Natural killer cell treated with Interleukin-12 subunit alpha and Interleukin-12 subunit beta and Interleukin-15 and Interleukin-18, amount 100 ng/mL, for 72 hours (primary cell): ENCODE measurements at regions not wholly inside any gene's neighbourhood (a gene's known extent, or its start where the extent isn't known, plus 50 kb on each side); places are given as distances from the start of the nearest gene placed in this dataset.
"Not testable (repeated sequence)": the region's sequence is repeated elsewhere in the genome, so short reads cannot be mapped to it uniquely, and the experiment has no call there.

ENCODE experiments used
- ATAC-seq, 2 donors: fragments of 150-1000 bp; cut with Tn5 transposase in 1 of 2; sonication (Bioruptor Pico), chemical (Tn5 transposase) in 1 of 2; 2 replicates each; pipeline ENCODE4 v1.10.0; 2021
- DNase-seq: peaks from one replicate; pipeline ENCODE4 v3.0.0; 2022; ENCODE audit warnings: low spot score
- H3K27ac Mint-ChIP-seq, 2 donors: 1 replicate in 1 of 2; 2 replicates in 1 of 2; pipeline ENCODE4 v1.8.0; 2022; ENCODE audit warnings: mixed read lengths in 2 of 2, mild to moderate bottlenecking in 1 of 2, moderate library complexity in 1 of 2
- H3K27me3 Mint-ChIP-seq, 2 donors: 1 replicate in 1 of 2; 2 replicates in 1 of 2; pipeline ENCODE4 v1.8.0; 2022; ENCODE audit warnings: mixed read lengths in 2 of 2
- H3K36me3 Mint-ChIP-seq: one replicate; pipeline ENCODE4 v1.8.0; 2022; ENCODE audit warnings: mixed read lengths
- H3K4me1 Mint-ChIP-seq, 2 donors: 1 replicate in 1 of 2; 2 replicates in 1 of 2; pipeline ENCODE4 v1.8.0; 2022; ENCODE audit warnings: low read depth in 2 of 2, mixed read lengths in 2 of 2, mild to moderate bottlenecking in 1 of 2
- H3K4me3 Mint-ChIP-seq: one replicate; pipeline ENCODE4 v1.8.0; 2022; ENCODE audit warnings: mixed read lengths
- H3K9me3 Mint-ChIP-seq: 2 replicates; pipeline ENCODE4 v1.8.0; 2022; ENCODE audit warnings: mixed read lengths

- Mint-ChIP-seq H3K4me3 (no peak overlapping the region), H3K4me1 (no peaks in the 10 kb centered on the region), H3K9me3 (no peaks in the 10 kb centered on the region), H3K36me3 (no peaks in the 10 kb centered on the region), H3K27ac (no peak overlapping the region), H3K27me3 (peaks cover 0 to 2% of the 10 kb centered on the region in 2 donors)
- no peak for DNase-seq
- ATAC-seq = no peak
Observed at GRCh38 chr2:120538691-120539423, 192.9 kb downstream of the INHBB start.

- Mint-ChIP-seq H3K27ac (no peak overlapping the region), H3K4me3 (no peak overlapping the region), H3K9me3 (no peaks in the 10 kb centered on the region), H3K36me3 (no peaks in the 10 kb centered on the region), H3K4me1 (no peaks in the 10 kb centered on the region), H3K27me3 (peaks cover 4 to 6% of the 10 kb centered on the region in 2 donors)
- no peak for ATAC-seq
- DNase-seq = no peak
Observed at GRCh38 chr2:120539424-120539936, 193.5 kb downstream of the INHBB start.

- Mint-ChIP-seq H3K27ac (no peak overlapping the region), H3K9me3 (no peaks in the 10 kb centered on the region), H3K27me3 (peaks cover 6 to 9% of the 10 kb centered on the region in 2 donors), H3K4me3 (no peak overlapping the region), H3K4me1 (no peaks in the 10 kb centered on the region), H3K36me3 (no peaks in the 10 kb centered on the region)
- no peak for ATAC-seq
- DNase-seq = no peak
Observed at GRCh38 chr2:120539937-120540718, 194.2 kb downstream of the INHBB start.

- H3K4me3 Mint-ChIP-seq = no peak overlapping the region
- H3K27me3 Mint-ChIP-seq = peaks cover 6 to 9% of the 10 kb centered on the region in 2 donors
- H3K36me3 Mint-ChIP-seq = no peaks in the 10 kb centered on the region
- ATAC-seq (peak in 1 of 2 donors; percentile 2), DNase-seq (no peak)
- H3K9me3 Mint-ChIP-seq = no peaks in the 10 kb centered on the region
- no peaks in the 10 kb centered on the region for H3K4me1 Mint-ChIP-seq
- H3K27ac Mint-ChIP-seq = no peak overlapping the region
Observed at GRCh38 chr2:120540719-120541552, 194.7 kb upstream of the GLI2 start.

DNA sequence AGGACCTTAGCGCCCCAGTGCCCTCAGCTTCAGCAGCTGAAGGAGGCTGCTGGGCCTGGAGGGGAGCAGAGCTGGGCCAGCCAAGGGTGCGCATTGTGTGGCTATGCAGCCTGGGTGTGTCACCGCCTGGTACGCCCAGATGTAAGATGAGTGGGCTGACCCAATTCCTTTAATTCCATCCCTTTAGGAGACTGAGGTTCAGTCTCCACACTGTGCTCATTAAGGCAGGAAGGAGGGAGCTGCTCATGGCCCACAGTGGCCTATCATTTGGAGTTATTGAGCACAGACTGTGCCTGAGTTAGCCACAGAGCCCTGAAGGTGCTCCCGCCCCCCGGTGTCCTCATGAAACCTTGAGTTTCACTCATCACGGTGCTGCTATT is 194.1 kb upstream of the GLI2 start:
- Mint-ChIP-seq H3K4me1 (no peaks in the 10 kb centered on the region), H3K4me3 (no peak overlapping the region), H3K27me3 (peaks cover 6 to 9% of the 10 kb centered on the region in 2 donors), H3K36me3 (no peaks in the 10 kb centered on the region), H3K27ac (no peak overlapping the region), H3K9me3 (no peaks in the 10 kb centered on the region)
- ATAC-seq (peak in 1 of 2 donors; percentile 11), DNase-seq (no peak)

GRCh38 chr2:120541972-120542670 is 193.5 kb upstream of the GLI2 start:
- ATAC-seq = no peak
- no peak overlapping the region for H3K27ac Mint-ChIP-seq
- H3K4me3 Mint-ChIP-seq = no peak overlapping the region
- peaks cover 6 to 9% of the 10 kb centered on the region in 2 donors for H3K27me3 Mint-ChIP-seq
- H3K4me1 Mint-ChIP-seq = no peaks in the 10 kb centered on the region
- H3K9me3 Mint-ChIP-seq = no peaks in the 10 kb centered on the region
- DNase-seq = no peak
- no peaks in the 10 kb centered on the region for H3K36me3 Mint-ChIP-seq

- peaks cover 6 to 11% of the 10 kb centered on the region in 2 donors for H3K27me3 Mint-ChIP-seq
- ATAC-seq (no peak), DNase-seq (no peak)
- no peaks in the 10 kb centered on the region for H3K4me1 Mint-ChIP-seq
- H3K9me3 Mint-ChIP-seq = no peaks in the 10 kb centered on the region
- H3K36me3 Mint-ChIP-seq = no peaks in the 10 kb centered on the region
- no peak overlapping the region for H3K4me3 Mint-ChIP-seq
- H3K27ac Mint-ChIP-seq = no peak overlapping the region
Observed at GRCh38 chr2:120542911-120543527, 192.6 kb upstream of the GLI2 start.

DNA sequence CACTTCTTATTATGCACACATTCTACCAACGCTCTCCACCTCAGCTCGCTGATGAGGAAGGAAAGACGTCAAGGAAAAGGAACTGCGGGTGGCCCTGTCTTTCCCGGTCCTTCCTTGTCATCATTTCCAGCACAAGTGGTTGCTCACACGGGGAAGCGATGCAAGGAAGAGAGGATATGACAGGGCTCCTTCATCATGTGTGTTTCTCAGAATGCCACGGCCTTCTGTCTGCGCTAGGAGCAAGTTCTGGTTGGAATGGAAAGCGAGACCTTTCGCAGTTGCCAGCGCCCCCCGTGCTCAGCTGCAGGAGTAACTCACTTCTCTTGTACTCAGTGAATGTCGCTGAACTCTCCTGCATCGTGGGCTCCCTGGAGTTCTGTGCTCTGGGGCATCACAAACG is 191.8 kb upstream of the GLI2 start:
- DNase-seq (no peak), ATAC-seq (no peak)
- Mint-ChIP-seq H3K9me3 (no peaks in the 10 kb centered on the region), H3K4me3 (no peak overlapping the region), H3K27ac (no peak overlapping the region), H3K27me3 (peaks cover 6 to 10% of the 10 kb centered on the region in 2 donors), H3K36me3 (no peaks in the 10 kb centered on the region), H3K4me1 (no peaks in the 10 kb centered on the region)

GRCh38 chr2:120544522-120544921 is 191.1 kb upstream of the GLI2 start:
- H3K36me3 Mint-ChIP-seq = no peaks in the 10 kb centered on the region
- ATAC-seq = no peak
- peaks cover 6 to 10% of the 10 kb centered on the region in 2 donors for H3K27me3 Mint-ChIP-seq
- H3K27ac Mint-ChIP-seq = no peak overlapping the region
- H3K9me3 Mint-ChIP-seq = no peaks in the 10 kb centered on the region
- no peak overlapping the region for H3K4me3 Mint-ChIP-seq
- no peaks in the 10 kb centered on the region for H3K4me1 Mint-ChIP-seq
- DNase-seq = no peak

DNA sequence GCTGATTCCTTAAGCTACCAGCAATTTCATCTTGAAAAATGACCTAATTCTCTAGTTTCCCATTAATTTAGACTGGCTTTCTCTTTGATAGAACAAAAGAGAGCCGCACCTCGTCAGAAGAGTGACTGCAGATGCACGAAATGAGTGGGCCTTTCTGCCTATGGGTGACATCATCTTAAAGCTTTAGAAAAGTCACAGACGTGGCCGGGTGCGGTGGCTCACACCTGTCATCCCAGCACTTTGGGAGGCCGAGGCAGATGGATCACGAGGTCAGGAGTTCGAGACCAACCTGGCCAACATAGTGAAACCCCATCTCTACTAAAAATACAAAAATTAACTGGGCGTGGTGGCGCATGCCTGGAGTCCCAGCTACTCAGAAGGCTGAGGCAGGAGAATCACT is 190.7 kb upstream of the GLI2 start:
- not testable (repeated sequence) for H3K4me3 Mint-ChIP-seq, ATAC-seq, H3K27ac Mint-ChIP-seq, H3K4me1 Mint-ChIP-seq, H3K36me3 Mint-ChIP-seq, DNase-seq, H3K27me3 Mint-ChIP-seq, H3K9me3 Mint-ChIP-seq

GRCh38 chr2:120545521-120546047 is 190.1 kb upstream of the GLI2 start:
- no peak overlapping the region for H3K27ac Mint-ChIP-seq
- H3K27me3 Mint-ChIP-seq = peaks cover 6 to 10% of the 10 kb centered on the region in 2 donors
- no peak overlapping the region for H3K4me3 Mint-ChIP-seq
- no peak for ATAC-seq
- H3K36me3 Mint-ChIP-seq = no peaks in the 10 kb centered on the region
- H3K4me1 Mint-ChIP-seq = no peaks in the 10 kb centered on the region
- DNase-seq = no peak
- no peaks in the 10 kb centered on the region for H3K9me3 Mint-ChIP-seq

- DNase-seq (no peak), ATAC-seq (no peak)
- Mint-ChIP-seq H3K27me3 (peaks cover 6 to 10% of the 10 kb centered on the region in 2 donors), H3K4me1 (no peaks in the 10 kb centered on the region), H3K4me3 (no peak overlapping the region), H3K36me3 (no peaks in the 10 kb centered on the region), H3K9me3 (no peaks in the 10 kb centered on the region), H3K27ac (no peak overlapping the region)
Observed at GRCh38 chr2:120546048-120546864, 189.4 kb upstream of the GLI2 start.
